Loucy (cell line): ENCODE measurements at regions not wholly inside any gene's neighbourhood (a gene's known extent, or its start where the extent isn't known, plus 50 kb on each side); places are given as distances from the start of the nearest gene placed in this dataset.

Source experiments
- H2AFZ ChIP-seq: fragments of 200-600 bp; sonication (generic); 2 replicates; pipeline ENCODE4 v1.6.0; 2016; ENCODE audit warnings: antibody characterized with exemption, mild to moderate bottlenecking, low read length, moderate library complexity
- H3F3A ChIP-seq: fragments of 200-600 bp; 2 replicates; pipeline ENCODE4 v1.6.0; 2016; ENCODE audit warnings: antibody characterized with exemption, low read depth, mild to moderate bottlenecking
- H3K27me3 ChIP-seq: fragments of 200-600 bp; sonication (generic); 2 replicates; pipeline ENCODE4 v1.6.1; 2014; ENCODE audit warnings: low read length, mild to moderate bottlenecking; ENCODE audit not compliant: insufficient read depth, poor library complexity, severe bottlenecking
- H3K36me3 ChIP-seq: fragments of 200-600 bp; sonication (generic); 2 replicates; pipeline ENCODE4 v1.6.1; 2016; ENCODE audit warnings: low read length; ENCODE audit not compliant: insufficient read depth
- H3K4me1 ChIP-seq: fragments of 200-600 bp; sonication (generic); 2 replicates; pipeline ENCODE4 v1.5.1; 2014; ENCODE audit warnings: low read length, mild to moderate bottlenecking; ENCODE audit not compliant: insufficient read depth, poor library complexity, severe bottlenecking
- H3K4me2 ChIP-seq: fragments of 200-600 bp; sonication (generic); 2 replicates; pipeline ENCODE4 v1.6.0; 2014; ENCODE audit warnings: antibody characterized with exemption, low read length, low read depth, mild to moderate bottlenecking; ENCODE audit not compliant: poor library complexity, severe bottlenecking
- H3K4me3 ChIP-seq: fragments of 200-600 bp; sonication (generic); 2 replicates; pipeline ENCODE4 v1.5.1; 2014; ENCODE audit warnings: low read length, mild to moderate bottlenecking, mixed read lengths; ENCODE audit not compliant: poor library complexity, severe bottlenecking
- H3K79me2 ChIP-seq: fragments of 200-600 bp; sonication (generic); 2 replicates; pipeline ENCODE4 v1.6.1; 2014; ENCODE audit warnings: low read length; ENCODE audit not compliant: insufficient read depth
- H3K9ac ChIP-seq: fragments of 200-600 bp; sonication (generic); 2 replicates; pipeline ENCODE4 v1.6.0; 2014; ENCODE audit warnings: mild to moderate bottlenecking, low read depth, low read length, moderate library complexity; ENCODE audit not compliant: poor library complexity, severe bottlenecking
- H3K9me2 ChIP-seq: fragments of 200-600 bp; sonication (generic); replicated peaks from 2 replicates; pipeline ENCODE4 v1.6.1; 2016; ENCODE audit warnings: low read depth, low read length, mixed read lengths
- H3K9me3 ChIP-seq: fragments of 200-600 bp; sonication (generic); 2 replicates; pipeline ENCODE4 v1.6.1; 2014; ENCODE audit warnings: mild to moderate bottlenecking, antibody characterized with exemption, low read length, low read depth; ENCODE audit not compliant: insufficient read depth
- H4K20me1 ChIP-seq: fragments of 200-600 bp; sonication (generic); 2 replicates; pipeline ENCODE4 v1.6.0; 2014; ENCODE audit warnings: antibody characterized with exemption, low read length, mild to moderate bottlenecking; ENCODE audit not compliant: insufficient read depth, poor library complexity, severe bottlenecking
- CTCF ChIP-seq: fragments of 200-600 bp; sonication (generic); conservative IDR thresholded peaks from 2 replicates; pipeline ENCODE4 v1.5.1; 2014; ENCODE audit warnings: mild to moderate bottlenecking, antibody characterized with exemption, low read length
- EZH2phosphoT487 ChIP-seq: fragments of 200-600 bp; IDR thresholded peaks from 2 replicates; pipeline ENCODE4 v1.6.1; 2018; ENCODE audit warnings: antibody characterized with exemption, mild to moderate bottlenecking, moderate library complexity, borderline replicate concordance

GRCh38 chr1:87497380-87498203 is 168.9 kb downstream of the LMO4 start:
- H2AFZ ChIP-seq: no peak overlapping the region
- H3K27me3 ChIP-seq: no peaks in the 10 kb centered on the region
- no peak overlapping the region for H3K4me3 ChIP-seq
- no peaks in the 10 kb centered on the region for H3K9me3 ChIP-seq
- H3K9me2 ChIP-seq: no peaks in the 10 kb centered on the region
- H3K9ac ChIP-seq: no peak overlapping the region
- TF ChIP-seq EZH2phosphoT487 (no peak), CTCF (no peak)
- no peaks in the 10 kb centered on the region for H4K20me1 ChIP-seq
- no peaks in the 10 kb centered on the region for H3K4me1 ChIP-seq
- H3K4me2 ChIP-seq: no peak overlapping the region
- H3K36me3 ChIP-seq: no peaks in the 10 kb centered on the region
- no peaks in the 10 kb centered on the region for H3F3A ChIP-seq
- no peaks in the 10 kb centered on the region for H3K79me2 ChIP-seq

GRCh38 chr1:87501738-87502137 is 173.1 kb downstream of the LMO4 start:
- Histone ChIP-seq H3K4me1 (peaks cover 11% of the 10 kb centered on the region), H2AFZ (no peak overlapping the region), H4K20me1 (no peaks in the 10 kb centered on the region), H3K4me3 (no peak overlapping the region), H3K4me2 (no peak overlapping the region), H3F3A (no peaks in the 10 kb centered on the region), H3K36me3 (no peaks in the 10 kb centered on the region), H3K27me3 (no peaks in the 10 kb centered on the region), H3K9me3 (no peaks in the 10 kb centered on the region), H3K79me2 (no peaks in the 10 kb centered on the region), H3K9me2 (no peaks in the 10 kb centered on the region), H3K9ac (no peak overlapping the region)
- TF ChIP-seq EZH2phosphoT487 (no peak), CTCF (no peak; the same call in 1 of the 2 replicates)

- H3K9me3 ChIP-seq: no peaks in the 10 kb centered on the region
- no peaks in the 10 kb centered on the region for H3F3A ChIP-seq
- TF ChIP-seq CTCF (no peak), EZH2phosphoT487 (no peak)
- H3K27me3 ChIP-seq: no peaks in the 10 kb centered on the region
- H3K9ac ChIP-seq: no peak overlapping the region
- H3K4me2 ChIP-seq: no peak overlapping the region
- H3K79me2 ChIP-seq: no peaks in the 10 kb centered on the region
- no peaks in the 10 kb centered on the region for H3K36me3 ChIP-seq
- H3K4me1 ChIP-seq: peaks cover 16% of the 10 kb centered on the region
- H3K9me2 ChIP-seq: no peaks in the 10 kb centered on the region
- H2AFZ ChIP-seq: no peak overlapping the region
- H4K20me1 ChIP-seq: no peaks in the 10 kb centered on the region
- H3K4me3 ChIP-seq: no peak overlapping the region
These were observed 176.8 kb downstream of the LMO4 start for GRCh38 chr1:87505391-87505983.
